KOPT-K1 (cell line): ENCODE measurements at regions not wholly inside any gene's neighbourhood (a gene's known extent, or its start where the extent isn't known, plus 50 kb on each side); places are given as distances from the start of the nearest gene placed in this dataset.

Experiments used
- H3K27ac ChIP-seq: fragments of 200-600 bp; sonication (generic); 2 replicates; pipeline ENCODE4 v1.5.1; 2016; ENCODE audit warnings: antibody characterized with exemption, mild to moderate bottlenecking, low read depth, low read length; ENCODE audit not compliant: poor library complexity, severe bottlenecking
- H3K36me3 ChIP-seq: fragments of 200-600 bp; sonication (generic); 2 replicates; pipeline ENCODE4 v1.5.1; 2017; ENCODE audit warnings: antibody characterized with exemption, mild to moderate bottlenecking, low read length, moderate library complexity; ENCODE audit not compliant: insufficient read depth
- H3K9me3 ChIP-seq: fragments of 200-600 bp; sonication (generic); 2 replicates; pipeline ENCODE4 v1.5.1; 2017; ENCODE audit warnings: antibody characterized with exemption, low read length, mild to moderate bottlenecking; ENCODE audit not compliant: insufficient read depth, poor library complexity, severe bottlenecking

DNA sequence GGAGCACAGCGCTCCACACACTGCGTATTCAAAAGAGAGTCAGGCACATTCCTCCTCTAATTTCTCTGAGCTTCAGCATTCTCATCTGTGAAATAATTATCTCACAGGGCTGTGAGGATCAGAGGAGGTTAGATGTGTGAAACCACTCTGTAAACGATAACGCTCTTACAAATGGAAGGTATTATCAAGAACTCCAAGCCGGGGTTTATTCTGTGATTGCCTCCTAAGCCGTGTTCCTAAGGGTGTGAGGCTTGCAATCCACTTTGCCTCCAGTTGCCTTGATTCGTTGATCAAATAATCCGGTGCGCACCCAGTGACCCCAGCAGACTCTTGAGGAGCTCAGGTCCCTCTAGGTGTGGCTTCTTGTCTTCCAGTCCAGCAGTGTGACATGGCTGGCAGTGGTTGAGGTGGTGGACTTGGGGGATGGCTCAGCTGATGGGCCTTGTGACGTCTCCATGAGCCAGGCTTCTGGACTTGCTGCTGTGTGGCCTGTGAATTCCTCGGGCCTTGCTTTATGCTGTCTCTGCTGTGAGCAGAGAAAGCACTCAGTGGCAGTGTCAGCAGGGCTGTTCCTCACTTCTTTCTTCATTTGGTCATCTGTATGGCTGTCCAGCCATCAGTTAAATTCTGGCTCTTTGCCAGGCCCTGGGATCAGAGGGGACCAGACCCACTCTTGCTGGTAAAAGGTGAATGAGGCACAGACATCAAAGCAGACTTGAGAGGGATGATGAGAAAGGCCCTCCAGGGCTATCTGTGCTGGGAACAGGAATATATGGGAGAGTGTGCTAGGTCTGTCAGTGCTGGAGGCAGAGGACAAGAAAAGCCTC, 71.0 kb downstream of the SLC25A47 start:
- H3K36me3 ChIP-seq = no peaks in the 10 kb centered on the region
- no peaks in the 10 kb centered on the region for H3K9me3 ChIP-seq
- no peak overlapping the region for H3K27ac ChIP-seq

- Histone ChIP-seq H3K36me3 (no peaks in the 10 kb centered on the region), H3K9me3 (no peaks in the 10 kb centered on the region), H3K27ac (no peak overlapping the region)
These were observed 71.9 kb downstream of the SLC25A47 start for GRCh38 chr14:100394886-100395672.

GRCh38 chr14:100396266-100396795, 73.2 kb downstream of the SLC25A47 start:
- Histone ChIP-seq H3K27ac (no peak overlapping the region), H3K9me3 (no peaks in the 10 kb centered on the region), H3K36me3 (no peaks in the 10 kb centered on the region)

DNA sequence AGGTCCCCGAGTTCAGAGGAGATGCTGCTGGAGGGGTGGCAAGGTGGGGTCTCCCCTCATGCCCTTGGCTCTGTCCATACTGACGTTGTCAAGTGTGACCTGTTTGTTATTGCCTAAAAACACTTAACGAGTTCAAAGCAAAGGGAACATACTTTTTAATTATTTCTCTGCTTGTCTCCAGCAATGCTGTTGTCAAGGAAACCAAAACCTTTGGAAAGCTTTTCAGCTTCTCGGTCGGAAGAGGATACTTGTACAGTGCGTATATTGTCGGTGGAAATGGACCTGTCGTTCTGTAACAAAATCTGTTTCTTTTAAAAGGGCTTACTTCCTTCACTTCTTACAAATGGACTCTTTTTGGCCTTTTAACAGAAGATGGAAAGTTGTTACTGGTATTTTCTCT, 73.9 kb downstream of the SLC25A47 start:
- no peak overlapping the region for H3K27ac ChIP-seq
- no peaks in the 10 kb centered on the region for H3K36me3 ChIP-seq
- no peaks in the 10 kb centered on the region for H3K9me3 ChIP-seq

- Histone ChIP-seq H3K9me3 (no peaks in the 10 kb centered on the region), H3K36me3 (no peaks in the 10 kb centered on the region), H3K27ac (no peak overlapping the region)
These were observed 74.9 kb downstream of the SLC25A47 start for GRCh38 chr14:100398044-100398443.

GRCh38 chr14:100399052-100399849, 76.1 kb downstream of the SLC25A47 start:
- H3K27ac ChIP-seq = no peak overlapping the region
- no peaks in the 10 kb centered on the region for H3K36me3 ChIP-seq
- no peaks in the 10 kb centered on the region for H3K9me3 ChIP-seq

DNA sequence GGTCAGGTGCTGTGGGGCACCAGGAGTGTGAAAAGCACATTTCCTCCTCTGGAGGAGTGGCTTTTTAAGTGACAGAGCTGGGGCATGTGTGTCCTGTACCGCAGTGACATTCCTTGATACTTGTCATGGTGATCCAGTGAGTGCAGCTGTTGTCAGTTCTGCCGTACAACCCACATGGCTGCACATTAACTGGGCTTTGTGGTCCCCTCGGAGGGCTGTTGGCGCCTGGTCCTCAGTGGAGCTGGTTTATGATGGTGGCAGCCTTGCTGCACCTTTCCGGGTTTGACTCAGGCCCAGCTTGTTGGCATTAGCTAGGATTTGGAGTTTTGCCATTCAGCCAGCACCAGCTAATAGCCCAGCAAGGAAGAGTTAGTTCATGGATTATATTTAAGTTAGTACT, 77.0 kb downstream of the SLC25A47 start:
- H3K9me3 ChIP-seq = no peaks in the 10 kb centered on the region
- H3K27ac ChIP-seq = no peak overlapping the region
- H3K36me3 ChIP-seq = no peaks in the 10 kb centered on the region

GRCh38 chr14:100401031-100401692, 78.0 kb downstream of the SLC25A47 start:
- Histone ChIP-seq H3K36me3 (no peaks in the 10 kb centered on the region), H3K9me3 (no peaks in the 10 kb centered on the region), H3K27ac (no peak overlapping the region)

DNA sequence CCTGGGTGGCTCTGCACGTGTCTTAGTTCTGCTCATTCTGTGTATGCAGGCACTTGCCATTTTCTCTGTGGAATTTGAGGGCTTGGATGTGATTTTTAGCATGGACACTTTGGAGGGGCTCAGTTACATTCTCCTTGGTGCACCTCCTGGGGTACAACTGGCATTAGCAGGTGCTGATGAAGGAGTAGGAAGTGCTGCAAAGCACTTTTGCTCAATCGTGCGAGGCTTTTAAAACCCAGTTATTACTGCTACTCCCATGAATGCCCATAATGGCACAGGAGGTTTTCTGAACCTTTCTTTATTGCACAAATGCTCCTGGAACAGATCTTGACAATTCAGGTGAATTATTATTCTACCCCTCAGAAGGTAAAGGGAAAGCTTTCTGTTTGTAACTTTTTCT, 78.7 kb downstream of the SLC25A47 start:
- H3K36me3 ChIP-seq = no peaks in the 10 kb centered on the region
- no peak overlapping the region for H3K27ac ChIP-seq
- no peaks in the 10 kb centered on the region for H3K9me3 ChIP-seq

DNA sequence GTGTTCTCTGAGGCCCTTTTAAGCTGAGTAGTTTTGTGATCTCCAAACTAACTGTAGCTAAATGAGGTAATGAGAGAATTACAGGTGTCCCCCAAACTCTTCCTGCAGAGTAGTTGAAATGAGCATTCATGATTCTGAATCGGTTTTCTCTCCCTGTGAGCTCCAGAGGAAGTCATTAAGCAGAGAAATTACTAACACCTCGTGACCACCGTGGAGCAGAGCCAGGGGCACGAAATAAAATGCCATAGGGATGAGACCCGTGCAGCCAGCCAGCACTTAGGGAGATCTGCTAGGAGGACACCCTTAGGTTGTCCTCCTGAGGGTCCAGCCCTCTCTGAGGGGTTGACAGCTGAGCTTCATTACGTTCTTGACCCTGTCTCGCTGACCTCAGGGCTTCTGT, 79.5 kb downstream of the SLC25A47 start:
- no peaks in the 10 kb centered on the region for H3K36me3 ChIP-seq
- H3K9me3 ChIP-seq = no peaks in the 10 kb centered on the region
- H3K27ac ChIP-seq = no peak overlapping the region

GRCh38 chr14:100403105-100403504, 80.0 kb downstream of the SLC25A47 start:
- Histone ChIP-seq H3K27ac (no peak overlapping the region), H3K9me3 (no peaks in the 10 kb centered on the region), H3K36me3 (no peaks in the 10 kb centered on the region)

DNA sequence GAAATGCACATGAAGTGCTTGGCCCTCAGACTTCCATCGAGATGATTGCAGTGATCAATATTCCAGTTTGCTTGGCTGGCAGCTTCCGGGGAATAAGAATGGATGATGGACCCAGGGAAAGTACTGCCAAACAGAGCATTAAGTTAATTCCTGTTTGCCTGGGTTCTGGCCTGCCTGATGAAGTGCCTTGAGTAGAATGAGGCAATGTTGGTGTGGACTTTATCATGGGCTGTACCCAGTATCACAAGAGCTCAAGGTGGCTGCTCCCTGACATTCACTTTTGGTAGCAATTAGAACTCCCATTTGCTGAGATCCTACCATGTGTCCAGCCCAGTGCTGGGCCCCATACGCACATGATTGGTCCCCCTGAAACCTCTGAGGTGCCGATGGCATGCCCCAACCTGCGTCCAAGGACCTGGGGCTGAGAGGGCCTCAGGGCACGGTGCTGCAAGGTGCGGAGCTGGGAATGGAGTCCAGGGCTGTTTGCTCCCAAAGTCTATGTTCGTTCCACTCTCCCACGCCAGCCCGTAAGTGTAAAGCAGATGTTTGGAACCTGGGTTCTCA, 80.7 kb downstream of the SLC25A47 start:
- Histone ChIP-seq H3K9me3 (no peaks in the 10 kb centered on the region), H3K36me3 (no peaks in the 10 kb centered on the region), H3K27ac (no peak overlapping the region)

DNA sequence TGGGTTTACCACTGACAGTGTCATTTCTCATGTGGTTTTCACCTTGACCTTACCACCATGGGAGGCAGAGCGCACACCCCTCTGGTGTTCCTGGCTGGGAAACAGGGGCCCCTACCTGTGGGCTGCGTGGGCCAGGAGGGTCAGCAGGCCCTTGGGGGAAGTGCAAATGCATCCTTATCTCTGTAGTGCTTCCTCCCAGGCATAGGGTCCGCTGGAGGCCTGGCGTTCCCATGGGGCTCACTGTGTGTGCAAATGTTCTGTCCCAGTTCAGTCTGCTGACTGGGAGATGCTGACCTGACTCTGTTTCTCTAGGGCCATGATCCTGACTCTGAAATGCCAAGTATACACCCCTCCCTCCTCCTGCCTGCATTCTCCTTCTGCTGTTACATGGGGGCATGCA, 81.3 kb downstream of the SLC25A47 start:
- Histone ChIP-seq H3K9me3 (no peaks in the 10 kb centered on the region), H3K36me3 (no peaks in the 10 kb centered on the region), H3K27ac (no peak overlapping the region)

- Histone ChIP-seq H3K36me3 (no peaks in the 10 kb centered on the region), H3K27ac (no peak overlapping the region), H3K9me3 (no peaks in the 10 kb centered on the region)
These were observed 82.8 kb downstream of the SLC25A47 start for GRCh38 chr14:100405760-100406455.
